GM19455 (cell line): ENCODE measurements at regions not wholly inside any gene's neighbourhood (a gene's known extent, or its start where the extent isn't known, plus 50 kb on each side); places are given as distances from the start of the nearest gene placed in this dataset.

Experiments used
- ATAC-seq: cut with Tn5 transposase; IDR thresholded peaks from one replicate; pipeline ENCODE4 v1.9.1; 2021; ENCODE audit not compliant: unreplicated experiment

DNA sequence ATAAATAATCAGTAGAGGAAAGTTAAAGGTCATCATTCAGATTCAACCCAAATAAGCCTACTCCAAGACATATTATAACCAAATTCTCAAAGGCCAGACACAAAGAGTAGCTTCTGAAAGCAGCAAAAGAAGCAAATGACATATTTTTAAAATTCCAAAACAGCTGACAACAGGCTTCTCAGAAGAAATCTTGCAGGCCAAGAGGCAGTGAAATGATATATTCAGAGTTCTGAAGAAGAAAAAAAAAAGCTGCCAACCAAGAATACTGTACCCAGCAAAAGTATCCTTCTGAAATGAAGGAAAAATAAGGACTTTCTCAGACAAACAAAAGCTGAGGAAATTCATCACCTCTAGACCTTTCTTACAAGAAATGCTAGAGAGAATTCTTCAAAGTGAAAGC lies 787.1 kb upstream of the TENM4 start:
- no peak for ATAC-seq

DNA sequence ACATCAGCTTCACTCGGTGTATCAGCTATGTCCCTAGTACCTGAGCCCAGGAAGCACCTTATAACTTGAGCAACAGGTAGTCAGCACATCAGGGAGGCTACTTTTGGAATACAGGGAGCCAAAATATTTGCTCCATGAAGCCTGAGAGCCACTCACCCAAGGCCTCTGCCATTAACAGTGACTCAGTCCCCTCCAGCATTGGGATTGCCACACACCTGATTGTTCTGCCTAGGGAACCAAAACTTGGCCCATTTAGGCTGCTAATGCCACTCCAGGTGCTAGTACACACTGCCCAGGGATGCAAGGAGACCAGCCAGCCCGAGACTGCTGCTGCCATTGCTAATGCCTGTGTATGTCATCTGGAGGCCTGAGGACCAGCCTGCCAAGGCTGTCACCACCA lies 773.6 kb upstream of the TENM4 start:
- ATAC-seq, result no peak

- ATAC-seq, result no peak
Measured at GRCh38 chr11:80211673-80212072, 770.8 kb upstream of the TENM4 start.

DNA sequence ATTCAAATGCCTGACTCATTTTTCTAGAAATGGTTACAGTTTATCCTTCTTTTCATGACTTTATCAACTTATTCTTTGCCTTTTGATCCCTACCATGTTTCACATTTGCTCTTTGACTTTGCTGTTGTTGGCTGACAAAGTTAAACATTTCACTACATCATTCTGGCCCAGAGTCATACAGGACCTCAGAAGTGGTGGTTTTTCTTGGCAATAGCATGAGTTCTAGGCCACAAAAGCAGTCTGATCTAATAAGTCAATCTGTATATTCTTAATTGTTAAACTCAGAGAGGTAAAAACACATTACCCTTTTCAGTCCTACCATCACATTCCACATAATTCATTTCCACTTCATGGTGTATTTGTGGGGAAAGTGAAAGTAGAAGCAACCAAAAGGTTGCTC lies 763.2 kb upstream of the TENM4 start:
- no peak for ATAC-seq

DNA sequence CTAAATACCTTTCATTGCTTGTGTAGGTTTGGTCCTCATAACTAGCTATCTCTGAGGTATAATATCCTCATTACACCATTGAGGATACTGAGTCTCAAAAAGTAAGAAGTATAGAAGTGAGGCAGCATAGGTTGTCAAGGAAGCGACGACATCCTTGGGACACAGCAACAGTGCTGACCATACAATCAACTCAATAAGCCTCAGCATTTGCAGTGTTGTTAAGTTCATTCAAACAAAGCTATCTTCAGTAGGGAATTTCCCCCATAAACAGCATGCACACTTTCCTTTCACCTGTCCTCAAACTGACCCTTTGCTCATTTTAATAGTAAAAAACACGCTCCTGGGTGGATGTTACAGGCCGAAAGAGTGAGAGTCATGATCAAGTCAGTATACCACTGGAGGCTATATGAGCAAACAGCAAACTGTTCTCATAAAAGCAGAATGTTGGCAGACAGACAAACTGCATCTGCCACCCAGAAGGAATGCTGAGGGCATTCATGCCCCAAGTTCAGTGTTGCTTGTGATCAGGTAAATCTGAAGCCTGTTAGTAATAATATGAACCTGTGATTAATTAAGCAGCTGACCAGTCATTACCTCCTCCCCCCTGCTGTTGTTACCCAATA lies 756.2 kb upstream of the TENM4 start:
- ATAC-seq, result no peak

DNA sequence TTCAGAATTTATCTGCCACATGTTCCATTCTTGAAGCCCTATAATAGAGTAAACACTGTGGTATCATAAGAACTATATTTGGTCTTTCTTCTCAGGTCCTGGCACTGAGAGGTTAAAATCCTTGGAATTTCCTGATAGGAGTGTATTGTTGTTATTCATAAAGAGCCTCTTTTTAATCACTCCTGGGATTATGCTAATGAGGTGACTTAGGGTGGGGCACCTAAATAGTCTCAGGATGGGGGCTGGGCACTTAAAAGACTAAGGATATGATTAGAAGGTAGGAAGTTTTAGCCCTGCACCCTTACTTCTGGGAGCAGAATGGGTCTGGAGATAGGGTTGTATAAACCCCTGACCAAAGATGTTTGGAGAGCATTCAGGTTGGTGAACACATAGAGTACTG lies 755.2 kb upstream of the TENM4 start:
- no peak for ATAC-seq

DNA sequence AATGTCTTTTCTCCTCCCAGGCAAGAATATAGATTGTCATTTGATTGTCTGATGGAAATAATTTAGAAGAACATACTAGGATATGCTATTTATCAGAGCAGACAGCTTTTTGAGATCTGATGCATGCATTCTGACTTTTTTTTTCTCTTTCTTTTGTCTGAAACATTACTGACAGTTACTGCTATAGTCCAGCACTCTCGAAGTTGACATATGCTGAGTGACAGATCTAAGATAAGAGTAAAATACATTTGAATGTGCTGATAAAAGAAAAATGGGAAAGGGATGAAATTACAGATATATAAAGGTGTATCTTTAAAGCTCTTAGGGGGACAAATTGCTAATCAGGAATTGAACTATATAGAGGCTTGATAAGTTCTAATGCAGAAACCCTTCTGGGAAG lies 753.8 kb upstream of the TENM4 start:
- ATAC-seq, result no peak

DNA sequence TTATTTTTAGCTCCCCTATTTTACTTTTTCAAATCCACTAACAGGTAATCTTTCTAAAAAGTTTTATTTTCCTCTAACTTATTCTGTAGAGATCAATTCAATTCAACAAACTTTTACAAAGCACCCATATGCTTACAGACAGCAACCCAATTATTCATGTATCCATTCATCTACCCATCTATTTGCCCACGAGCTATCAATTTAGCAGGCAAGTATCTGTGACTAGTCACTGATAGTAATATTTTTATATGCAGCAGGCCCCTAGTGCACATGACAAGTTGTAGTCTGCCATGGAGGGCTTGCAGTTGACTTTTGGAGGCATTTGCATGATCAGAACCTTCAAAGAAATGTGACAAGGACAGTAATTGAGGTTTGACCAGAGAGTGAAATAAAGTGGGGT lies 753.2 kb upstream of the TENM4 start:
- ATAC-seq, result no peak

- no peak for ATAC-seq
Measured at GRCh38 chr11:80188076-80188627, 747.3 kb upstream of the TENM4 start.

DNA sequence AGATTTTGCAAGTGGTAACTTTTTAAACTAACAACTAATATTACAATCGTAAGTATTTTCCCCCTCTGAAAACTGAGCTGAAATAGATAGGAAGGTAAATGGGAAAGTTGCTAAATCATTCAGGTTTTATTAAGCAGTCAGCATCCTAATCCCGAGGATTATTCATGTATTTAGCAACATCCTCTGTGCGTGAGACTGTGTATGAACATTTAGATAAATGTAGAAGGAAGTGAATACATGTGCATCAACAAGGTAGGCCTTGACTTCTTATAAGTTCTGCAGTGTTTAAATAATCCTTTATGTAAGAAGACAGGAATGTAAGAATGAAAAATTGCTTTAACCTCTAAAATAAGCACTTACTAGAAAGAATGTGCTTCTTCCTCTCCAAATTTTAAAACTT lies 745.9 kb upstream of the TENM4 start:
- ATAC-seq, result no peak

DNA sequence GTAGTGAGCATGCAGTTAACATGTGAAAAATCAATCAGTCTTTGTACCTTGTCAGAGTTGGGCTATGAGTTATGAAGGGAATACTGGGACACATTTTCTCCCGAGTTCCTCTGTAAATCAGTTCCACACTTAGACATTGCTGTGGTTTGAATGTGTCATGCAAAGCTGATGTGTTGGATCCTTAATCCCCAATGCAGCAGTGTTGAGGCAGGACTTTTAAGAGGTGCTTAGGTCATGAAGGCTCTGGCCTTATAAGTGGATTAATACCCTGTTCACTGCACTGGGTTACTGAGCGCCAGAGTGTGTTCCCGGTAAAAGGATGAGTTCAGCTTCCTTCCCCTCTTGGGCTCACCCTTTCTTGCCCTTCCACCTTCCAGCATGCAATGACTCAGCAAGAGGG lies 742.1 kb upstream of the TENM4 start:
- ATAC-seq, result no peak

- ATAC-seq, result no peak
Measured at GRCh38 chr11:80173371-80174136, 732.7 kb upstream of the TENM4 start.

- ATAC-seq, result no peak
Measured at GRCh38 chr11:80168796-80169195, 728.0 kb upstream of the TENM4 start.

- no peak for ATAC-seq
Measured at GRCh38 chr11:80167766-80168165, 726.9 kb upstream of the TENM4 start.

- no peak for ATAC-seq
Measured at GRCh38 chr11:80165744-80166143, 724.9 kb upstream of the TENM4 start.

DNA sequence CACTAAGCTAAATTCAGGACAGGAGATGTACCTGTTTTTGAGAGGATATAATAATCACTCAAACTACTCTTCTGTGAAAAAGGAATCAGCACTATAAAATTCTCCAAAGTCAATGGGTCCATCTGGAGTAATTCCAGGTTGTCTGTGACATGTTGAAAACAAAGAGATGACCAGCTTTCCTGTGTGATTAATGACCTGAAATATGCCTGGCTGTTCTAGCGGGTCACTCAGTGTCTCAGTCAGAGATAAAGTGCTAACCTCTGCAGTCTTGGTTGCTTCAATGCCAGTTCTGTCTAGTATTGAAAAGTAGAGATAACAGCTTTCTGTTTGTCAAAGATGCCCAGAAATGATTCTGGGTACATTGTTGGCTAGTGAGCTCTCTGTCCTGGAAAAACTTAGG lies 722.6 kb upstream of the TENM4 start:
- no peak for ATAC-seq

DNA sequence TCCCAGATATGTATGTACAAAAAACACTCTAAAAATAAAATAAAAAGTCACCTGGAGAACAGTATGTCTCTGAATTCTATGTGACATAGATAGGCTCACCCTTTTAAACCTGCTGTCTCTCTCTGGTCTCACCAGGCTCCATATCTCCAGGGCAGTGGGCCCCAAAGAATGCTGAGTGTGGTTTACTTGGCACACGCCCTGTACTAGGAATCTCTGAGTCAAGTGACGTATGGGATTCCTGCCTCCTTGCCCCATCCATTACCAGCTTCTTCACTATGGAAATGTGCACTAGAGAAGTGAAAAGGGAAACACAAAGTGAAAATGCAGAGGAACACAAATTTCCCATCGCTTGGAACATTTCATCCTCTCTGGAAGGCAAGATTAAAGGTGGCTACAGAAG lies 722.2 kb upstream of the TENM4 start:
- no peak for ATAC-seq

DNA sequence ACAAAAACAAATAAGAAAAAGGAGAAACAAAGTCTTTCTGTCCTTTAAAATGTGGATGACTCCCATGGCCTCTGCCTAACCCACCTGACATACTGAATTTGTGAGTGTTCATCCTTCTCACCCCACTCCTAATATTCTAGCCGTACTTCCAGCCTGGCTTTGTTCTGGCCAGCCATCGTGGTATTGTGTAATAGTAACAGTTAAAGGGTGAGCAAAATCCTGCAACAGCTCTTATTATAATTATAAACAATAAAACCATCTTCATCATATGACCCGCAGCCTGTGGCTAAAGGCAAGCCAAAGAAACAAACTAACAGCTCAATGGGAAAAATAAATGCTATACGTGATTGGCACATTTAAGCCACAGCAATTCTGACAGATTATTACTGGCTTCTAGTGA lies 721.6 kb upstream of the TENM4 start:
- ATAC-seq, result no peak

- no peak for ATAC-seq
Measured at GRCh38 chr11:80157447-80157846, 716.6 kb upstream of the TENM4 start.

DNA sequence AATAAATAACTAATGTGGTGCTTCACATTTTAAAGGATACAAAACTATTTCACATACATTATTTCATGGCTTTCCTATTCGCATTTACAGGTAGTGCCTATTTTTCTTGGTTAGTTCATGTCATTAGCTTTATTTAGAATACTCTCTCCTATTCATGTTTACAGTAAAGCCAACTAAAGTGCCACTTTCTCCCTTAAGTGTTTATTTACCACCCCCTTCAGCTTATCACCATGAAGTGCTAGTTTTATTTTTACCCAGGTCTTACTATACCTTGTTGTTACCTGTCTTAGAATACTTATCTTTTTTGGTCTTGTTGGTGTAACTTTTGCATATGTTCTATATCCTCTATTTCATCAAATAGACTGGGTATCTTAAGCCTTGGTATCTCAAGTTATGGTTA lies 715.2 kb upstream of the TENM4 start:
- ATAC-seq, result no peak

GRCh38 chr11:80155412-80156017 lies 714.7 kb upstream of the TENM4 start:
- ATAC-seq, result peak; percentile 66

GRCh38 chr11:80146232-80146631 lies 705.4 kb upstream of the TENM4 start:
- ATAC-seq, result no peak
